ENCODE measurements at regions not wholly inside any gene's neighbourhood (a gene's known extent, or its start where the extent isn't known, plus 50 kb on each side); places are given as distances from the start of the nearest gene placed in this dataset.

GRCh38 chr2:48190230-48190629 is 124.3 kb upstream of the FOXN2 start:
- H3K9me3 ChIP-seq = no peaks in the 10 kb centered on the region
- WGBS, 2 donors (ENCODE audit: low coverage in 1 of 2) = 89 to 100% methylated on average over 2 of the region's 2 CpGs
- TF ChIP-seq, protein P1, sequence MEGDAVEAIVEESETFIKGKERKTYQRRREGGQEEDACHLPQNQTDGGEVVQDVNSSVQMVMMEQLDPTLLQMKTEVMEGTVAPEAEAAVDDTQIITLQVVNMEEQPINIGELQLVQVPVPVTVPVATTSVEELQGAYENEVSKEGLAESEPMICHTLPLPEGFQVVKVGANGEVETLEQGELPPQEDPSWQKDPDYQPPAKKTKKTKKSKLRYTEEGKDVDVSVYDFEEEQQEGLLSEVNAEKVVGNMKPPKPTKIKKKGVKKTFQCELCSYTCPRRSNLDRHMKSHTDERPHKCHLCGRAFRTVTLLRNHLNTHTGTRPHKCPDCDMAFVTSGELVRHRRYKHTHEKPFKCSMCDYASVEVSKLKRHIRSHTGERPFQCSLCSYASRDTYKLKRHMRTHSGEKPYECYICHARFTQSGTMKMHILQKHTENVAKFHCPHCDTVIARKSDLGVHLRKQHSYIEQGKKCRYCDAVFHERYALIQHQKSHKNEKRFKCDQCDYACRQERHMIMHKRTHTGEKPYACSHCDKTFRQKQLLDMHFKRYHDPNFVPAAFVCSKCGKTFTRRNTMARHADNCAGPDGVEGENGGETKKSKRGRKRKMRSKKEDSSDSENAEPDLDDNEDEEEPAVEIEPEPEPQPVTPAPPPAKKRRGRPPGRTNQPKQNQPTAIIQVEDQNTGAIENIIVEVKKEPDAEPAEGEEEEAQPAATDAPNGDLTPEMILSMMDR (IDR thresholded peaks at IDR 0.05) = no peak
- TF ChIP-seq POLR2AphosphoS5 (IDR thresholded peaks at IDR 0.05) (no peak), POLR2A (IDR thresholded peaks at IDR 0.05) (no peak), EP300 (IDR thresholded peaks at IDR 0.05) (no peak)
- H3K27ac ChIP-seq = no peak overlapping the region
- H3K4me1 ChIP-seq = no peaks in the 10 kb centered on the region
- no peak overlapping the region for H3K4me3 ChIP-seq
- no peaks in the 10 kb centered on the region for H3K36me3 ChIP-seq
- ATAC-seq = no peak
- no peaks in the 10 kb centered on the region for H3K27me3 ChIP-seq

DNA sequence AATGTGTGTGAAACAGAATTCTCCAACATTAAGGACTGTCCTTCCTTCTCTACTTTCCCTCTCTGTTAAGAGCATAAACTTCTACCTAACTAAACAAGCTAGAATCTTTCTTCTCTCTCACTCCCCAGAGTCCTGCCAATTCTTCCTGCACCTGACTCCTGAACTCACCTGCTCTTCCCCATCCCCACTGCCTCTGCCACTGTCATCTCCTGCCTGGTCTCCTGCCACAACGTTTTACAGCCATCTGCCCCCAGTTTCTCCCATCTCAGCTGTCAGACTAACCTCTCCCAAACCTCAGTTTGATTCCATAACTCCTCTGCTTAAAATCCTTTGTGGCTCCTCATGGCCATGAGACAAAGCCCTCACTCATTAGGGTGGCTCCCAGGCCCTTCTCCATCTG is 119.8 kb upstream of the FOXN2 start:
- Histone ChIP-seq H3K9me3 (no peaks in the 10 kb centered on the region), H3K27ac (no peak overlapping the region), H3K36me3 (no peaks in the 10 kb centered on the region), H3K4me1 (no peaks in the 10 kb centered on the region), H3K4me3 (no peak overlapping the region), H3K27me3 (no peaks in the 10 kb centered on the region)
- ATAC-seq = no peak
- TF ChIP-seq, protein P1 (IDR thresholded peaks at IDR 0.05) = no peak
- no peak for TF ChIP-seq POLR2A (IDR thresholded peaks at IDR 0.05)
- no peak for TF ChIP-seq EP300 (IDR thresholded peaks at IDR 0.05)
- no peak for TF ChIP-seq POLR2AphosphoS5 (IDR thresholded peaks at IDR 0.05)
- WGBS, 2 donors (ENCODE audit: low coverage in 1 of 2) = 50 to 73% methylated on average over 1 of the region's 1 CpG

DNA sequence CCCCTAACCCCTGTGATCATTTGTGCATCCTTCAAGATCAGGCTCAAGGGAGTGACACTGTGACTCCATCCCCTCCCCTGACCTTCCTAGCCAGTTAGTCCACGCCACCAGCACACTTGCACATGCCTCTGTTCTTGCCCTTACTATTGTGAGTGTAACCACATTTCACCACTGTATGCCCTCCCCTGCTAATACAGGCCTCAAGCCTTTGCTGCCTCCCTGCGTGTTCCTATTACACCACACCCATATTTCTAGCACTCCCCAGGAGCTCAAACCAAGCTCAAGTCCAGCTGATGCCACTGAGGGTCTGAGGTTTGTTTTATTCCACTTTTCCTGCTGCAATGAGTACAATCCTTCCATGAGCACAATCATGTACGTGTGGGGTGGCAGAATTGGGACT is 119.3 kb upstream of the FOXN2 start:
- 91 to 100% methylated on average over 2 to 3 of the region's 3 CpGs for WGBS, 2 donors (ENCODE audit: low coverage in 1 of 2)
- Histone ChIP-seq H3K9me3 (no peaks in the 10 kb centered on the region), H3K4me3 (no peak overlapping the region), H3K27me3 (no peaks in the 10 kb centered on the region), H3K27ac (no peak overlapping the region), H3K36me3 (no peaks in the 10 kb centered on the region), H3K4me1 (no peaks in the 10 kb centered on the region)
- no peak for ATAC-seq
- TF ChIP-seq EP300 (IDR thresholded peaks at IDR 0.05) (no peak), POLR2A (IDR thresholded peaks at IDR 0.05) (no peak), POLR2AphosphoS5 (IDR thresholded peaks at IDR 0.05) (no peak)
- TF ChIP-seq, protein P1 (IDR thresholded peaks at IDR 0.05) = no peak

GRCh38 chr2:48197618-48198017 is 116.9 kb upstream of the FOXN2 start:
- Histone ChIP-seq H3K36me3 (no peaks in the 10 kb centered on the region), H3K27me3 (no peaks in the 10 kb centered on the region), H3K27ac (no peak overlapping the region), H3K4me3 (no peak overlapping the region), H3K9me3 (no peaks in the 10 kb centered on the region), H3K4me1 (no peaks in the 10 kb centered on the region)
- TF ChIP-seq POLR2A (IDR thresholded peaks at IDR 0.05) = no peak
- TF ChIP-seq EP300 (IDR thresholded peaks at IDR 0.05) = no peak
- no peak for TF ChIP-seq POLR2AphosphoS5 (IDR thresholded peaks at IDR 0.05)
- TF ChIP-seq, protein P1 (IDR thresholded peaks at IDR 0.05) = no peak
- 90 to 100% methylated on average over 1 of the region's 1 CpG for WGBS, 2 donors (ENCODE audit: low coverage in 1 of 2)
- no peak for ATAC-seq

GRCh38 chr2:48198371-48198770 is 116.1 kb upstream of the FOXN2 start:
- WGBS, 2 donors (ENCODE audit: low coverage in 1 of 2) = 92 to 100% methylated on average over 1 of the region's 1 CpG
- Histone ChIP-seq H3K4me1 (no peaks in the 10 kb centered on the region), H3K4me3 (no peak overlapping the region), H3K36me3 (no peaks in the 10 kb centered on the region), H3K9me3 (no peaks in the 10 kb centered on the region), H3K27ac (no peak overlapping the region), H3K27me3 (no peaks in the 10 kb centered on the region)
- ATAC-seq = no peak
- TF ChIP-seq, protein P1 (IDR thresholded peaks at IDR 0.05) = no peak
- TF ChIP-seq POLR2AphosphoS5 (IDR thresholded peaks at IDR 0.05) = no peak
- TF ChIP-seq EP300 (IDR thresholded peaks at IDR 0.05) = no peak
- TF ChIP-seq POLR2A (IDR thresholded peaks at IDR 0.05) = no peak
